ENCODE measurements at regions not wholly inside any gene's neighbourhood (a gene's known extent, or its start where the extent isn't known, plus 50 kb on each side); places are given as distances from the start of the nearest gene placed in this dataset.
"Not testable (repeated sequence)": the region's sequence is repeated elsewhere in the genome, so short reads cannot be mapped to it uniquely, and the experiment has no call there.

- no peak for DNase-seq
These were observed 257.9 kb downstream of the PDCD6IP start for GRCh38 chr3:34056181-34056910.

GRCh38 chr3:34056951-34057390 is 258.5 kb downstream of the PDCD6IP start:
- DNase-seq = no peak

- not testable (repeated sequence) for DNase-seq
These were observed 262.6 kb downstream of the PDCD6IP start for GRCh38 chr3:34060995-34061394.

- DNase-seq = no peak
These were observed 267.5 kb downstream of the PDCD6IP start for GRCh38 chr3:34065901-34066300.

GRCh38 chr3:34066328-34066727 is 267.9 kb downstream of the PDCD6IP start:
- DNase-seq = no peak

- DNase-seq = no peak
These were observed 268.6 kb downstream of the PDCD6IP start for GRCh38 chr3:34066999-34067398.

- DNase-seq = peak in 4 of 56 donors; percentile 5 to 23 (median 13)
These were observed 269.2 kb downstream of the PDCD6IP start for GRCh38 chr3:34067536-34068051.

- DNase-seq = no peak
These were observed 270.1 kb downstream of the PDCD6IP start for GRCh38 chr3:34068505-34068904.

GRCh38 chr3:34070831-34071585 is 272.6 kb downstream of the PDCD6IP start:
- DNase-seq = no peak

GRCh38 chr3:34072297-34072696 is 273.9 kb downstream of the PDCD6IP start:
- DNase-seq = no peak

- DNase-seq = no peak
These were observed 274.7 kb downstream of the PDCD6IP start for GRCh38 chr3:34073111-34073510.

- no peak for DNase-seq
These were observed 275.5 kb downstream of the PDCD6IP start for GRCh38 chr3:34073961-34074360.

- no peak for DNase-seq
These were observed 277.5 kb downstream of the PDCD6IP start for GRCh38 chr3:34075975-34076374.

GRCh38 chr3:34077417-34078195 is 279.2 kb downstream of the PDCD6IP start:
- DNase-seq = no peak

GRCh38 chr3:34078418-34078817 is 280.0 kb downstream of the PDCD6IP start:
- no peak for DNase-seq

- DNase-seq = not testable (repeated sequence)
These were observed 281.4 kb downstream of the PDCD6IP start for GRCh38 chr3:34079849-34080248.

- not testable (repeated sequence) for DNase-seq
These were observed 291.9 kb downstream of the PDCD6IP start for GRCh38 chr3:34090379-34090778.

GRCh38 chr3:34090876-34091275 is 292.4 kb downstream of the PDCD6IP start:
- DNase-seq = no peak

- not testable (repeated sequence) for DNase-seq
These were observed 295.9 kb downstream of the PDCD6IP start for GRCh38 chr3:34094280-34094679.

GRCh38 chr3:34102288-34102687 is 303.9 kb downstream of the PDCD6IP start:
- DNase-seq = no peak

- no peak for DNase-seq
These were observed 307.9 kb downstream of the PDCD6IP start for GRCh38 chr3:34106379-34106778.

- DNase-seq = no peak
These were observed 308.4 kb downstream of the PDCD6IP start for GRCh38 chr3:34106879-34107278.
